ENCODE measurements at regions not wholly inside any gene's neighbourhood (a gene's known extent, or its start where the extent isn't known, plus 50 kb on each side); places are given as distances from the start of the nearest gene placed in this dataset.

DNA sequence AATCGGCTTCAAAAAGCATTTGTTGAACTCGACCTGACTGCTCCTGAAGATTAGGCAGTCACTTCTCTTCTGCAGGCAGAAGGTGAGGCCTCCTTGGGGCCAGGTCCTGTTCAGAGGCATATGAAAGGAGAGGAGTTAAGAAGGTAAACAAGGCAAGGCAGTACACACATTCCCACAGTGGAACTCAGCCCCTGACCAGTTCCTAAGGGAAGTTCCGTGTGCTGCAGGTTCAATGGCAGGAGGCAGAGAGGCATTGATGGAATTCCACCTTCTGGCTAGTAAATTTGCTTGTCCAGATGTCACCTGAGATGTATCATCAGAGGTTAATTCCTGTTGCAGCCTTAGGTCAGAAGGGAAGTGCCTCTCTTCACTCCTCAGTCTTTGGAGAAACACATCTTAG lies 337.0 kb upstream of the MTNR1B start (continued):
- no peak for TF ChIP-seq CTCF (IDR thresholded peaks at IDR 0.05 in 2 of 3, conservative IDR thresholded peaks at IDR 0.05 in 1 of 3; ENCODE audit: insufficient read depth in 2 of 3, low read depth in 1 of 3, low read length in 3 of 3)
- no peak for TF ChIP-seq RBM25 (IDR thresholded peaks at IDR 0.05; ENCODE audit: low read depth, low read length, severe bottlenecking)
- TF ChIP-seq, protein P1, sequence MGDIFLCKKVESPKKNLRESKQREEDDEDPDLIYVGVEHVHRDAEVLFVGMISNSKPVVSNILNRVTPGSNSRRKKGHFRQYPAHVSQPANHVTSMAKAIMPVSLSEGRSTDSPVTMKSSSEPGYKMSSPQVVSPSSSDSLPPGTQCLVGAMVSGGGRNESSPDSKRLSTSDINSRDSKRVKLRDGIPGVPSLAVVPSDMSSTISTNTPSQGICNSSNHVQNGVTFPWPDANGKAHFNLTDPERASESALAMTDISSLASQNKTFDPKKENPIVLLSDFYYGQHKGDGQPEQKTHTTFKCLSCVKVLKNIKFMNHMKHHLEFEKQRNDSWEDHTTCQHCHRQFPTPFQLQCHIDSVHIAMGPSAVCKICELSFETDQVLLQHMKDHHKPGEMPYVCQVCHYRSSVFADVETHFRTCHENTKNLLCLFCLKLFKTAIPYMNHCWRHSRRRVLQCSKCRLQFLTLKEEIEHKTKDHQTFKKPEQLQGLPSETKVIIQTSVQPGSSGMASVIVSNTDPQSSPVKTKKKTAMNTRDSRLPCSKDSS (IDR thresholded peaks at IDR 0.05; ENCODE audit: low read depth, partially characterized antibody), result no peak
- no peak for TF ChIP-seq THRAP3 (IDR thresholded peaks at IDR 0.05; ENCODE audit: borderline replicate concordance)

GRCh38 chr11:92633820-92634219 lies 335.6 kb upstream of the MTNR1B start:
- in situ Hi-C loops (cut with MboI) (no loop called here), intact Hi-C loops (cut with micrococcal nuclease) (no loop called here)
- no peaks in the 10 kb centered on the region for H3K27me3 ChIP-seq (ENCODE audit: control insufficient read depth in 2 of 2, insufficient read depth in 2 of 2, low read length in 2 of 2)
- no peak overlapping the region for H2AFZ ChIP-seq (ENCODE audit: low read depth, low read length)
- no peaks in the 10 kb centered on the region for H3K79me2 ChIP-seq (ENCODE audit: control insufficient read depth, insufficient read depth, low read length)
- no peaks in the 10 kb centered on the region for H4K20me1 ChIP-seq (replicated peaks; ENCODE audit: control insufficient read depth, insufficient read depth, low read length)
- DNase-seq (ENCODE audit: extremely low read depth in 1 of 4, low spot score in 3 of 4), result no peak
- 0% methylated on average over 1 of the region's 1 CpG for WGBS (ENCODE audit: insufficient coverage, low coverage, missing lambda C conversion rate)
- H3K9me3 ChIP-seq (replicated peaks; ENCODE audit: control insufficient read depth, insufficient read depth, low read depth, low read length), result no peaks in the 10 kb centered on the region
- POLR2A ChIA-PET, result no interaction called here
- H3K9ac ChIP-seq (ENCODE audit: insufficient read depth in 1 of 2, low read depth in 2 of 2, low read length in 2 of 2), result no peak overlapping the region
- no peak overlapping the region for H3K27ac ChIP-seq (ENCODE audit: extremely low read depth, low read depth, low read length)
- no peaks in the 10 kb centered on the region for H3K36me3 ChIP-seq (ENCODE audit: control insufficient read depth, insufficient read depth, low read length)
- CTCF ChIA-PET (ENCODE audit: low intra/inter-chr PET ratio), result no interaction called here
- no peak for FAIRE-seq
- H3K9me1 ChIP-seq (ENCODE audit: control insufficient read depth, insufficient read depth, low read length), result no peaks in the 10 kb centered on the region
- H3K4me3 ChIP-seq, result no peak overlapping the region
- H3K4me2 ChIP-seq (ENCODE audit: insufficient read depth, low read length), result no peak overlapping the region
- no peak for ATAC-seq
- no peaks in the 10 kb centered on the region for H3K4me1 ChIP-seq (replicated peaks in 1 of 2; ENCODE audit: control insufficient read depth in 2 of 2, insufficient read depth in 2 of 2, low read length in 2 of 2)
- TF ChIP-seq ZNF785 (CRISPR knock-in tag; IDR thresholded peaks at IDR 0.05) (no peak), TCF7 (IDR thresholded peaks at IDR 0.05; ENCODE audit: borderline replicate concordance) (no peak), FOS (IDR thresholded peaks at IDR 0.05; ENCODE audit: extremely low read depth, insufficient read length) (no peak), ZNF311 (CRISPR knock-in tag; IDR thresholded peaks at IDR 0.05) (no peak), ZNF436 (CRISPR knock-in tag; IDR thresholded peaks at IDR 0.05) (no peak), ZFP36 (IDR thresholded peaks at IDR 0.05; ENCODE audit: low read depth, low read length, partially characterized antibody) (no peak), HDAC3 (IDR thresholded peaks at IDR 0.05; ENCODE audit: borderline replicate concordance, partially characterized antibody) (no peak), HCFC1 (IDR thresholded peaks at IDR 0.05; ENCODE audit: low read depth, low read length) (no peak), GTF2E2 (tag; IDR thresholded peaks at IDR 0.05) (no peak), ATF1 (CRISPR knock-in tag; IDR thresholded peaks at IDR 0.05) (no peak), ATF1 (tag; IDR thresholded peaks at IDR 0.05) (no peak)
- TF ChIP-seq, protein P2, sequence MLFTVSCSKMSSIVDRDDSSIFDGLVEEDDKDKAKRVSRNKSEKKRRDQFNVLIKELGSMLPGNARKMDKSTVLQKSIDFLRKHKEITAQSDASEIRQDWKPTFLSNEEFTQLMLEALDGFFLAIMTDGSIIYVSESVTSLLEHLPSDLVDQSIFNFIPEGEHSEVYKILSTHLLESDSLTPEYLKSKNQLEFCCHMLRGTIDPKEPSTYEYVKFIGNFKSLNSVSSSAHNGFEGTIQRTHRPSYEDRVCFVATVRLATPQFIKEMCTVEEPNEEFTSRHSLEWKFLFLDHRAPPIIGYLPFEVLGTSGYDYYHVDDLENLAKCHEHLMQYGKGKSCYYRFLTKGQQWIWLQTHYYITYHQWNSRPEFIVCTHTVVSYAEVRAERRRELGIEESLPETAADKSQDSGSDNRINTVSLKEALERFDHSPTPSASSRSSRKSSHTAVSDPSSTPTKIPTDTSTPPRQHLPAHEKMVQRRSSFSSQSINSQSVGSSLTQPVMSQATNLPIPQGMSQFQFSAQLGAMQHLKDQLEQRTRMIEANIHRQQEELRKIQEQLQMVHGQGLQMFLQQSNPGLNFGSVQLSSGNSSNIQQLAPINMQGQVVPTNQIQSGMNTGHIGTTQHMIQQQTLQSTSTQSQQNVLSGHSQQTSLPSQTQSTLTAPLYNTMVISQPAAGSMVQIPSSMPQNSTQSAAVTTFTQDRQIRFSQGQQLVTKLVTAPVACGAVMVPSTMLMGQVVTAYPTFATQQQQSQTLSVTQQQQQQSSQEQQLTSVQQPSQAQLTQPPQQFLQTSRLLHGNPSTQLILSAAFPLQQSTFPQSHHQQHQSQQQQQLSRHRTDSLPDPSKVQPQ (CRISPR knock-in tag; IDR thresholded peaks at IDR 0.05; ENCODE audit: borderline replicate concordance), result no peak
- no TSS peak for BruUV-seq (replicated peaks)

All from K562 (cell line).